Upper lobe of left lung (tissue), 6 donors: ENCODE measurements at regions not wholly inside any gene's neighbourhood (a gene's known extent, or its start where the extent isn't known, plus 50 kb on each side); places are given as distances from the start of the nearest gene placed in this dataset.

ENCODE experiments used
- ATAC-seq, 2 donors: fragments of 200-7000 bp; cut with Tn5 transposase; one replicate each; pipeline ENCODE4 v1.9.1; 2022; ENCODE audit warnings: mild to moderate bottlenecking in 2 of 2, moderate library complexity in 2 of 2; ENCODE audit not compliant: low FRiP score in 2 of 2
- DNase-seq, 2 donors: peaks; one replicate each; pipeline ENCODE4 v3.0.0-alpha.2; 2019 to 2020
- H3K27ac ChIP-seq, 4 donors: fragments of 200-600 bp; sonication (generic); one replicate each; pipeline ENCODE4 v1.5.1; 2016 to 2019
- H3K27me3 ChIP-seq, 4 donors: fragments of 200-600 bp; sonication (generic); one replicate each; pipeline ENCODE4 v1.5.1; 2017 to 2019
- H3K36me3 ChIP-seq, 4 donors: fragments of 200-600 bp; sonication (generic); one replicate each; pipeline ENCODE4 v1.5.1; 2016 to 2019
- H3K4me1 ChIP-seq, 4 donors: fragments of 200-600 bp; sonication (generic); one replicate each; pipeline ENCODE4 v1.5.1; 2018 to 2019
- H3K4me3 ChIP-seq, 4 donors: fragments of 200-600 bp; sonication (generic); one replicate each; pipeline ENCODE4 v1.5.1; 2017 to 2019; ENCODE audit warnings: mild to moderate bottlenecking in 2 of 4, moderate library complexity in 1 of 4
- H3K9me3 ChIP-seq, 4 donors: fragments of 200-600 bp; sonication (generic); one replicate each; pipeline ENCODE4 v1.5.1; 2018 to 2019
- EP300 ChIP-seq, 4 donors: sonication (generic); formaldehyde crosslinking; IDR thresholded peaks; one replicate each; pipeline ENCODE4 v1.5.1; 2017; ENCODE audit warnings: antibody characterized with exemption in 4 of 4, control low read depth in 2 of 4
- POLR2A ChIP-seq, 4 donors: fragments of 450-650 bp; IDR thresholded peaks; one replicate each; pipeline ENCODE4 v1.5.1; 2016 to 2017; ENCODE audit warnings: antibody characterized with exemption in 4 of 4, mild to moderate bottlenecking in 2 of 4
- POLR2AphosphoS5 ChIP-seq, 2 donors: sonication (generic); formaldehyde crosslinking; IDR thresholded peaks; one replicate each; pipeline ENCODE4 v1.5.1; 2017; ENCODE audit warnings: antibody characterized with exemption in 2 of 2
- WGBS, 2 donors: methylation state at CpG; one replicate each; pipeline ENCODE4 v1.1.5; 2017 to 2018; 5-methylcytosine and 5-hydroxymethylcytosine counted together
- TF ChIP-seq, protein P1 (sequence below), 6 experiments: fragments of 450-650 bp in 4 of 6; fragments of 200-600 bp in 2 of 6; sonication (generic) in 2 of 6; IDR thresholded peaks; one replicate each; pipeline ENCODE4 v1.5.1; 2016 to 2019; ENCODE audit warnings: antibody characterized with exemption in 6 of 6
- donor health status: DM: no; HTN: no; CAD: no; lungs with moderate emphysema.
- donor health status: DM: no; HTN: yes; CAD: no; lungs with severe emphysema.

- DNase-seq (no peak), ATAC-seq (no peak)
- Histone ChIP-seq H3K27me3 (no peaks in the 10 kb centered on the region), H3K4me3 (no peak overlapping the region), H3K27ac (no peak overlapping the region), H3K9me3 (no peaks in the 10 kb centered on the region), H3K4me1 (no peaks in the 10 kb centered on the region), H3K36me3 (no peaks in the 10 kb centered on the region)
- no peak for TF ChIP-seq POLR2A (IDR thresholded peaks at IDR 0.05)
- TF ChIP-seq, protein P1, sequence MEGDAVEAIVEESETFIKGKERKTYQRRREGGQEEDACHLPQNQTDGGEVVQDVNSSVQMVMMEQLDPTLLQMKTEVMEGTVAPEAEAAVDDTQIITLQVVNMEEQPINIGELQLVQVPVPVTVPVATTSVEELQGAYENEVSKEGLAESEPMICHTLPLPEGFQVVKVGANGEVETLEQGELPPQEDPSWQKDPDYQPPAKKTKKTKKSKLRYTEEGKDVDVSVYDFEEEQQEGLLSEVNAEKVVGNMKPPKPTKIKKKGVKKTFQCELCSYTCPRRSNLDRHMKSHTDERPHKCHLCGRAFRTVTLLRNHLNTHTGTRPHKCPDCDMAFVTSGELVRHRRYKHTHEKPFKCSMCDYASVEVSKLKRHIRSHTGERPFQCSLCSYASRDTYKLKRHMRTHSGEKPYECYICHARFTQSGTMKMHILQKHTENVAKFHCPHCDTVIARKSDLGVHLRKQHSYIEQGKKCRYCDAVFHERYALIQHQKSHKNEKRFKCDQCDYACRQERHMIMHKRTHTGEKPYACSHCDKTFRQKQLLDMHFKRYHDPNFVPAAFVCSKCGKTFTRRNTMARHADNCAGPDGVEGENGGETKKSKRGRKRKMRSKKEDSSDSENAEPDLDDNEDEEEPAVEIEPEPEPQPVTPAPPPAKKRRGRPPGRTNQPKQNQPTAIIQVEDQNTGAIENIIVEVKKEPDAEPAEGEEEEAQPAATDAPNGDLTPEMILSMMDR (IDR thresholded peaks at IDR 0.05): no peak
- no peak for TF ChIP-seq EP300 (IDR thresholded peaks at IDR 0.05)
- TF ChIP-seq POLR2AphosphoS5 (IDR thresholded peaks at IDR 0.05): no peak
- 58 to 76% methylated on average over 2 of the region's 2 CpGs for WGBS, 2 donors
These were observed 202.6 kb upstream of the MYOCD start for GRCh38 chr17:12463102-12463501.

- no peaks in the 10 kb centered on the region for H3K27me3 ChIP-seq
- DNase-seq (no peak), ATAC-seq (peak in 1 of 2 donors; percentile 26)
- no peak overlapping the region for H3K4me3 ChIP-seq
- no peaks in the 10 kb centered on the region for H3K36me3 ChIP-seq
- 67 to 72% methylated on average over 7 of the region's 7 CpGs for WGBS, 2 donors
- no peaks in the 10 kb centered on the region for H3K9me3 ChIP-seq
- TF ChIP-seq POLR2A (IDR thresholded peaks at IDR 0.05) (no peak), EP300 (IDR thresholded peaks at IDR 0.05) (no peak), POLR2AphosphoS5 (IDR thresholded peaks at IDR 0.05) (no peak)
- TF ChIP-seq, protein P1 (IDR thresholded peaks at IDR 0.05): no peak
- no peak overlapping the region for H3K27ac ChIP-seq
- no peaks in the 10 kb centered on the region for H3K4me1 ChIP-seq
These were observed 193.2 kb upstream of the MYOCD start for GRCh38 chr17:12472252-12473173.

- Histone ChIP-seq H3K27me3 (no peaks in the 10 kb centered on the region), H3K4me3 (no peak overlapping the region), H3K9me3 (no peaks in the 10 kb centered on the region), H3K4me1 (no peaks in the 10 kb centered on the region), H3K36me3 (no peaks in the 10 kb centered on the region), H3K27ac (no peak overlapping the region)
- DNase-seq (no peak), ATAC-seq (no peak)
- TF ChIP-seq POLR2A (IDR thresholded peaks at IDR 0.05): no peak
- 93 to 94% methylated on average over 7 of the region's 7 CpGs for WGBS, 2 donors
These were observed 187.4 kb upstream of the MYOCD start for GRCh38 chr17:12478311-12478710.

DNA sequence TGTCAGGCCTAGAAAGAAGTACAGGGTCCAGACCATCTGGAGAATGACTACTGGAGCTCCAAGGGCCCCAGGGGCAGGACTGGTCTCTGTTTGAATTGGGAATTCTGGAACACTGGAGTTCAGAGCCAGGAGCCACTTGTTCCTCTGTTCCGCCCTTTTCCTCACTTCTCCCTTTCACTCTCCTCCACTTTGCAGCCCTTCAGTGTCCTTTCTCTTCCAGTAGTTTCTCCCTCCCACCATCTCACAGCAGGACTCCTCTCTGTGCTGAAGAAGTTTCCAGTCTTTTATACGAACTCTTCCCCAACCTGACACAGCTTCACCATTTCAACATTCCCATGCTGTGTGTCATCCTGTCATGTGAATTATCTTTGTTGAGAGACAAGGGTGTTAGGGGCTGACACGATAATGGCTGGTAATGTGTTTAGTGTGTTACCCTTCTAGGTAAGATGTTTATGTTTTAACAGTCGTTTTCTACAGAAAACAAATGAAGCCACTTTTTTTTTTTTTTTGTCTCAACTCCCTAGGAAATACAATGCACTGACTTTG is 180.3 kb upstream of the MYOCD start:
- no peak for DNase-seq
- Histone ChIP-seq H3K4me1 (no peaks in the 10 kb centered on the region), H3K9me3 (no peaks in the 10 kb centered on the region), H3K4me3 (no peak overlapping the region), H3K36me3 (no peaks in the 10 kb centered on the region), H3K27ac (no peak overlapping the region), H3K27me3 (no peaks in the 10 kb centered on the region)
- TF ChIP-seq POLR2A (IDR thresholded peaks at IDR 0.05) (no peak), POLR2AphosphoS5 (IDR thresholded peaks at IDR 0.05) (no peak), EP300 (IDR thresholded peaks at IDR 0.05) (no peak)
- TF ChIP-seq, protein P1 (IDR thresholded peaks at IDR 0.05): no peak
- ATAC-seq: no peak
- WGBS, 2 donors: 70 to 72% methylated on average over 4 of the region's 4 CpGs

- ATAC-seq: no peak
- no peak for DNase-seq
These were observed 176.4 kb upstream of the MYOCD start for GRCh38 chr17:12489325-12489724.

More at GRCh38 chr17:12489325-12489724, 176.4 kb upstream of the MYOCD start:
- no peaks in the 10 kb centered on the region for H3K36me3 ChIP-seq
- H3K4me1 ChIP-seq: no peaks in the 10 kb centered on the region
- no peak overlapping the region for H3K27ac ChIP-seq
- no peak overlapping the region for H3K4me3 ChIP-seq
- H3K9me3 ChIP-seq: no peaks in the 10 kb centered on the region
- no peaks in the 10 kb centered on the region for H3K27me3 ChIP-seq
- WGBS, 2 donors: 65 to 77% methylated on average over 3 of the region's 3 CpGs
- TF ChIP-seq EP300 (IDR thresholded peaks at IDR 0.05) (no peak), POLR2A (IDR thresholded peaks at IDR 0.05) (no peak), POLR2AphosphoS5 (IDR thresholded peaks at IDR 0.05) (no peak)
- TF ChIP-seq, protein P1 (IDR thresholded peaks at IDR 0.05): no peak
